Nephron progenitor cell (in vitro differentiated cells): ENCODE measurements at regions not wholly inside any gene's neighbourhood (a gene's known extent, or its start where the extent isn't known, plus 50 kb on each side); places are given as distances from the start of the nearest gene placed in this dataset.

Experiments used
- DNase-seq: peaks from one replicate; pipeline ENCODE4 v3.0.0; 2021
- H3K27ac Mint-ChIP-seq: 2 replicates; pipeline ENCODE4 v1.8.0; 2021; ENCODE audit warnings: mild to moderate bottlenecking, moderate library complexity, mixed read lengths
- H3K27me3 Mint-ChIP-seq: 2 replicates; pipeline ENCODE4 v1.8.0; 2021; ENCODE audit warnings: mild to moderate bottlenecking, low read depth, mixed read lengths; ENCODE audit not compliant: poor library complexity
- H3K36me3 Mint-ChIP-seq: 2 replicates; pipeline ENCODE4 v1.8.0; 2021; ENCODE audit warnings: low read depth, mixed read lengths
- H3K4me1 Mint-ChIP-seq: 2 replicates; pipeline ENCODE4 v1.8.0; 2021; ENCODE audit warnings: mixed read lengths
- H3K4me3 Mint-ChIP-seq: 2 replicates; pipeline ENCODE4 v1.8.0; 2021; ENCODE audit warnings: mild to moderate bottlenecking, moderate library complexity, mixed read lengths
- H3K9me3 Mint-ChIP-seq: 2 replicates; pipeline ENCODE4 v1.8.0; 2021; ENCODE audit warnings: mild to moderate bottlenecking, moderate library complexity, mixed read lengths
- TF ChIP-seq, protein P1 (sequence below): fragments of 200-600 bp; sonication (generic); IDR thresholded peaks from 2 replicates; pipeline ENCODE4 v1.5.0; 2021; ENCODE audit warnings: antibody characterized with exemption

GRCh38 chr2:126837966-126838715, 60.5 kb upstream of the TEX51 start:
- Mint-ChIP-seq H3K36me3 (no peaks in the 10 kb centered on the region), H3K27me3 (no peaks in the 10 kb centered on the region), H3K4me1 (peaks cover 8% of the 10 kb centered on the region), H3K27ac (no peak overlapping the region), H3K4me3 (no peak overlapping the region), H3K9me3 (no peaks in the 10 kb centered on the region)
- no peak for DNase-seq
- TF ChIP-seq, protein P1, sequence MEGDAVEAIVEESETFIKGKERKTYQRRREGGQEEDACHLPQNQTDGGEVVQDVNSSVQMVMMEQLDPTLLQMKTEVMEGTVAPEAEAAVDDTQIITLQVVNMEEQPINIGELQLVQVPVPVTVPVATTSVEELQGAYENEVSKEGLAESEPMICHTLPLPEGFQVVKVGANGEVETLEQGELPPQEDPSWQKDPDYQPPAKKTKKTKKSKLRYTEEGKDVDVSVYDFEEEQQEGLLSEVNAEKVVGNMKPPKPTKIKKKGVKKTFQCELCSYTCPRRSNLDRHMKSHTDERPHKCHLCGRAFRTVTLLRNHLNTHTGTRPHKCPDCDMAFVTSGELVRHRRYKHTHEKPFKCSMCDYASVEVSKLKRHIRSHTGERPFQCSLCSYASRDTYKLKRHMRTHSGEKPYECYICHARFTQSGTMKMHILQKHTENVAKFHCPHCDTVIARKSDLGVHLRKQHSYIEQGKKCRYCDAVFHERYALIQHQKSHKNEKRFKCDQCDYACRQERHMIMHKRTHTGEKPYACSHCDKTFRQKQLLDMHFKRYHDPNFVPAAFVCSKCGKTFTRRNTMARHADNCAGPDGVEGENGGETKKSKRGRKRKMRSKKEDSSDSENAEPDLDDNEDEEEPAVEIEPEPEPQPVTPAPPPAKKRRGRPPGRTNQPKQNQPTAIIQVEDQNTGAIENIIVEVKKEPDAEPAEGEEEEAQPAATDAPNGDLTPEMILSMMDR = no peak

GRCh38 chr2:126838716-126838985, 60.0 kb upstream of the TEX51 start:
- TF ChIP-seq, protein P1 = no peak
- H3K4me3 Mint-ChIP-seq = no peak overlapping the region
- H3K27ac Mint-ChIP-seq = no peak overlapping the region
- H3K36me3 Mint-ChIP-seq = no peaks in the 10 kb centered on the region
- DNase-seq = no peak
- no peaks in the 10 kb centered on the region for H3K9me3 Mint-ChIP-seq
- H3K4me1 Mint-ChIP-seq = peaks cover 8% of the 10 kb centered on the region
- no peaks in the 10 kb centered on the region for H3K27me3 Mint-ChIP-seq

DNA sequence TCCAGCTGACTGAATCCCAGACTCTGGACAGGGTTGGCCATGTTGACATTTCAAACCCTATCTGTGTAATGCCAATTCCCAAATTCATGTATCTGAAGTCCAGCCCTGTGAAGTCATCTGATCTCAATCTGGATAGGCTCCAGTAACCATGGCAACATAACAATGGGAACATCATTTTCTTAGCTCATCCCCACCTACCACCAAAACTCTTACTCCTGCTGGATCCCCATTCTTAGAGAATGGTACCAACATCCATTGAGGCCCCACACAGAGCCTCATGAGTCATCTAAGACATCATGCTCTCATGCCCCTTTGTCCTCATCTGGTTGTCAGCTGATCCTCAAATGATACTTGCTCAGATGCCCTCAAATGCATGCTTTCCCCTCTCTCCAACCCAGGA, 58.9 kb upstream of the TEX51 start:
- Mint-ChIP-seq H3K4me1 (peaks cover 8% of the 10 kb centered on the region), H3K27me3 (peaks cover 2% of the 10 kb centered on the region), H3K9me3 (no peaks in the 10 kb centered on the region), H3K4me3 (no peak overlapping the region), H3K27ac (no peak overlapping the region), H3K36me3 (no peaks in the 10 kb centered on the region)
- TF ChIP-seq, protein P1 = no peak
- DNase-seq = no peak

DNA sequence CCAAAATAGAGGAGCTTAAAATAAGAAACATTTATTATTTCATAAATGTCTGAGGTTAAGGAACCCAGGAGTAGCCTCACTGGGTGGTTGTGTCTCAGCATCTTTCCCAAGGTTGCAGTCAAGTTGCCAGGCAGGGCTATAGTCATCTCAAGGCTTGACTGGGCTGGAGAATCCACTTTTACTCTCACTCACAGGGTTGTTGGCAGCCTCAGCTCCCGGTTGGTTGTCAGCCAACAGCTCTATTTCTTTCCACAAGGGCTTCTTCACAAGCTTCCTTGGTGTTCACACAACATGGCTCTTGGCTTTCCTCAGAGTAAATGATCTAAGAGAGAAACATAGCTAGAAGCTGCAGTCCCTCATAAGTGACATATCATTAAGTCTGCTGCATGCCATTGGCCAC, 55.6 kb upstream of the TEX51 start:
- TF ChIP-seq, protein P1 = no peak
- DNase-seq = no peak
- Mint-ChIP-seq H3K27ac (no peak overlapping the region), H3K4me1 (no peaks in the 10 kb centered on the region), H3K9me3 (no peaks in the 10 kb centered on the region), H3K27me3 (peaks cover 5% of the 10 kb centered on the region), H3K36me3 (no peaks in the 10 kb centered on the region), H3K4me3 (no peak overlapping the region)

DNA sequence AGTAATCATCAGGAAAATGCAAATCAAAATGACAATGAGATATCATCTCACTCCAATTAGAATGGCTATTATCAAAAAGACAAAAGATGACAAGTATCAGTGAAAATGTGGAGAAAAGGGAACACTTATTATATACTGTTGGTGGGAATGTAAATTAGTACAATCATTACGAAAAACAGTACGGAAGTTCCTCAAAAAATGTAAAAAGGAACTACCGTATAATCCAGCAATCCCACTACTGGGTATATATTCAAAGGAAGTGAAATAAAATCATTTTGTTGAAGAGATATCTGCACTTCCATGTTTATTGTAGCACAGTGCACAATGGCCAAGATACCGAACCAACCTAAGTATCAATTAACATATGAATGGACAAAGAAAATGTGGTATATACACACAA, 52.4 kb upstream of the TEX51 start:
- peaks cover 11% of the 10 kb centered on the region for H3K27me3 Mint-ChIP-seq
- H3K9me3 Mint-ChIP-seq = no peaks in the 10 kb centered on the region
- H3K36me3 Mint-ChIP-seq = no peaks in the 10 kb centered on the region
- no peak overlapping the region for H3K4me3 Mint-ChIP-seq
- H3K27ac Mint-ChIP-seq = no peak overlapping the region
- no peak for DNase-seq
- TF ChIP-seq, protein P1 = no peak
- peaks cover 9% of the 10 kb centered on the region for H3K4me1 Mint-ChIP-seq
